IMR-90 (cell line): ENCODE measurements at regions not wholly inside any gene's neighbourhood (a gene's known extent, or its start where the extent isn't known, plus 50 kb on each side); places are given as distances from the start of the nearest gene placed in this dataset.

Experiments
- ATAC-seq: fragments of 200-7000 bp; cut with Tn5 transposase; 2 replicates; pipeline ENCODE4 v1.9.1; 2020; ENCODE audit warnings: low read depth, mild to moderate bottlenecking, moderate library complexity
- BruUV-seq: library from RNA; stranded (reverse); fragments of 400-500 nt; replicated peaks from 2 replicates; lab custom pipeline; 2021; lab: Mats Ljungman, UMichigan
- CTCF ChIA-PET: fragments of 300-600 bp; formaldehyde crosslinking; extraction: SDS; loops from one replicate; lab custom pipeline; 2021; ENCODE audit warnings: antibody characterized with exemption; lab: Yijun Ruan, JAX
- POLR2A ChIA-PET: fragments of 300-600 bp; sonication (Branson Sonifier 250); formaldehyde crosslinking; loops from one replicate; lab custom pipeline; 2022; ENCODE audit warnings: antibody characterized with exemption; ENCODE audit not compliant: unreplicated experiment; lab: Charles Lee
- DNase-seq: peaks from one replicate; pipeline ENCODE4 v3.0.0; 2013
- H2AFZ ChIP-seq: replicated peaks from 2 replicates; pipeline ENCODE3; 2013; ENCODE audit warnings: low read length, mild to moderate bottlenecking; ENCODE audit not compliant: poor library complexity
- H2AK5ac ChIP-seq: 2 replicates; pipeline ENCODE4 v1.6.1; 2013; ENCODE audit warnings: low read depth, low read length, inconsistent platforms
- H2AK9ac ChIP-seq: replicated peaks from 2 replicates; pipeline ENCODE3; 2013; ENCODE audit warnings: mild to moderate bottlenecking, low read depth, low read length, moderate library complexity; ENCODE audit not compliant: poor library complexity
- H2BK120ac ChIP-seq: 2 replicates; pipeline ENCODE4 v1.6.1; 2013; ENCODE audit warnings: low read depth, low read length, inconsistent platforms
- H2BK15ac ChIP-seq: 3 replicates; pipeline ENCODE4 v1.6.1; 2013; ENCODE audit warnings: low read depth, low read length, inconsistent platforms
- H2BK20ac ChIP-seq: 2 replicates; pipeline ENCODE4 v1.6.1; 2013; ENCODE audit warnings: low read depth, mild to moderate bottlenecking, inconsistent platforms, low read length, moderate library complexity
- H2BK5ac ChIP-seq: 2 replicates; pipeline ENCODE4 v1.6.1; 2013; ENCODE audit warnings: mild to moderate bottlenecking, low read depth, low read length, inconsistent platforms; ENCODE audit not compliant: poor library complexity, severe bottlenecking
- H3K14ac ChIP-seq: replicated peaks from 2 replicates; pipeline ENCODE4 v1.6.1; 2013; ENCODE audit warnings: low read depth, low read length, inconsistent platforms
- H3K18ac ChIP-seq: 2 replicates; pipeline ENCODE4 v1.6.1; 2013; ENCODE audit warnings: low read depth, low read length, control low read depth
- H3K23ac ChIP-seq: 2 replicates; pipeline ENCODE4 v1.6.1; 2013; ENCODE audit warnings: low read depth, low read length, inconsistent platforms
- H3K27ac ChIP-seq: 2 replicates; pipeline ENCODE4 v1.5.1; 2013; ENCODE audit warnings: mild to moderate bottlenecking, control low read depth, low read length; ENCODE audit not compliant: insufficient read depth
- H3K27me3 ChIP-seq: 2 replicates; pipeline ENCODE4 v1.6.1; 2013; ENCODE audit warnings: low read length; ENCODE audit not compliant: control insufficient read depth, insufficient read depth
- H3K36me3 ChIP-seq: 2 replicates; pipeline ENCODE4 v1.6.1; 2013; ENCODE audit warnings: low read length, mixed read lengths; ENCODE audit not compliant: control insufficient read depth, insufficient read depth
- H3K4ac ChIP-seq: 2 replicates; pipeline ENCODE4 v1.6.1; 2013; ENCODE audit warnings: low read depth, low read length, inconsistent platforms
- H3K4me1 ChIP-seq: 2 replicates; pipeline ENCODE4 v1.6.1; 2013; ENCODE audit warnings: low read length, mixed read lengths; ENCODE audit not compliant: control insufficient read depth, insufficient read depth
- H3K4me2 ChIP-seq: 2 replicates; pipeline ENCODE4 v1.6.1; 2013; ENCODE audit warnings: low read depth, mild to moderate bottlenecking, control low read depth, low read length, moderate library complexity
- H3K4me3 ChIP-seq: 2 replicates; pipeline ENCODE4 v1.5.1; 2013; ENCODE audit warnings: low read depth, mild to moderate bottlenecking, control low read depth, low read length, moderate library complexity; ENCODE audit not compliant: insufficient read depth
- H3K56ac ChIP-seq: 2 replicates; pipeline ENCODE4 v1.6.1; 2013; ENCODE audit warnings: low read length, inconsistent platforms; ENCODE audit not compliant: insufficient read depth; ENCODE audit errors: extremely low read depth
- H3K79me1 ChIP-seq, 2 experiments: 2 replicates each; pipeline ENCODE4 v1.6.1; 2013; ENCODE audit warnings: low read length in 2 of 2, inconsistent platforms in 1 of 2, low read depth in 1 of 2
- H3K9ac ChIP-seq: 2 replicates; pipeline ENCODE4 v1.6.1; 2013; ENCODE audit warnings: low read depth, low read length, control low read depth
- H3K9me1 ChIP-seq: 2 replicates; pipeline ENCODE4 v1.6.1; 2013; ENCODE audit warnings: low read length, inconsistent platforms; ENCODE audit not compliant: insufficient read depth
- H3K9me3 ChIP-seq: 2 replicates; pipeline ENCODE4 v1.6.1; 2013; ENCODE audit warnings: low read length; ENCODE audit not compliant: control insufficient read depth, insufficient read depth
- H4K20me1 ChIP-seq: 2 replicates; pipeline ENCODE4 v1.6.1; 2013; ENCODE audit warnings: low read length, inconsistent platforms; ENCODE audit not compliant: insufficient read depth
- H4K5ac ChIP-seq: 2 replicates; pipeline ENCODE4 v1.6.1; 2013; ENCODE audit warnings: mild to moderate bottlenecking, low read depth, low read length, control low read depth
- H4K8ac ChIP-seq, 2 experiments: 2 replicates each; pipeline ENCODE4 v1.6.1; 2013; ENCODE audit warnings: low read depth in 2 of 2, low read length in 2 of 2, control low read depth in 1 of 2, inconsistent platforms in 1 of 2
- H4K91ac ChIP-seq: 2 replicates; pipeline ENCODE4 v1.6.1; 2013; ENCODE audit warnings: low read depth, low read length, inconsistent platforms; ENCODE audit not compliant: insufficient read depth
- MXI1 ChIP-seq: IDR thresholded peaks from 2 replicates; pipeline ENCODE4 v1.6.1; 2012; ENCODE audit warnings: low read depth, mild to moderate bottlenecking, low read length, moderate library complexity, borderline replicate concordance
- RAD21 ChIP-seq: IDR thresholded peaks from 2 replicates; pipeline ENCODE4 v1.6.1; 2012; ENCODE audit warnings: low read length, improper control_type of control experiment
- WGBS, 2 experiments: methylation state at CpG; one replicate each; pipeline versions ENCODE4 v1.1.5 to v1.1.7; 2013; ENCODE audit warnings: missing lambda C conversion rate in 2 of 2; ENCODE audit not compliant: insufficient read length in 1 of 2; ENCODE audit errors: extremely low coverage in 2 of 2; 5-methylcytosine and 5-hydroxymethylcytosine counted together
- dilution Hi-C: fragments of 300-500 bp; cut with HindIII; formaldehyde crosslinking; loops from one replicate; pipeline ENCODE4 v1.14.3; 2018; ENCODE audit warnings: low sequenced_read_pairs; ENCODE audit not compliant: unreplicated experiment
- in situ Hi-C: fragments of 300-500 bp; cut with MboI; formaldehyde crosslinking; loops from 3 replicates; pipeline ENCODE4 v1.14.3; 2019; ENCODE audit warnings: low sequenced_read_pairs, inconsistent platforms, mixed read lengths
- intact Hi-C: fragments of 100-400 bp; cut with micrococcal nuclease; formaldehyde crosslinking; loops from 2 replicates; pipeline ENCODE4 v1.10.0; 2022

DNA sequence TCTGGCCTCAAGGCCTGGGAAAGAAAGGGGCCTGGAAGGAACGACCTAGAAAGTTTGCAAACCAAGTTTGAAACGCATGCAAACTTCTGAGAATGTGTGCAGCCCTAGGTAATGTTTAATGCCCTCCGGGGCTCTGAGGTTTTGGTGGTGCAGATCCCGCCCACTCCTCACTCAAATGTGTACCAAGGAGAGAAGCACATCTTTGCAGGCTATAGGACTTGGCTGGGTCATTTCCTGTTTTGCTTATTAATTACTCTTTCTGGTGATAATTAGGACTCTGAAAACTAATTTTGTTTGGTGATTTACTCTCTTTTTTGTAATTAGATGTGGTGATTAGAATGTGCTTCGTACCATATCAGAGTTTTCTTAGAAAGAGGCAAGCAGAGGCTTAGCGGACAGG lies 625.9 kb upstream of the CADM1 start:
- TF ChIP-seq MXI1: no peak
- no peak for TF ChIP-seq RAD21
- H3K9me1 ChIP-seq: no peaks in the 10 kb centered on the region
- no peak overlapping the region for H2BK20ac ChIP-seq
- intact Hi-C loops: no loop called here
- H3K27me3 ChIP-seq: no peaks in the 10 kb centered on the region
- no peak overlapping the region for H3K4me3 ChIP-seq
- H3K56ac ChIP-seq: no peak overlapping the region
- H4K8ac ChIP-seq: no peak overlapping the region
- no peak overlapping the region for H3K18ac ChIP-seq
- H3K4ac ChIP-seq: no peak overlapping the region
- no peak overlapping the region for H3K23ac ChIP-seq
- H3K27ac ChIP-seq: no peak overlapping the region
- no peak overlapping the region for H2BK15ac ChIP-seq
- no peaks in the 10 kb centered on the region for H4K20me1 ChIP-seq
- no TSS peak for BruUV-seq
- in situ Hi-C loops: no loop called here
- H2AFZ ChIP-seq: no peak overlapping the region
- H2AK9ac ChIP-seq: no peak overlapping the region
- WGBS, 2 experiments: no CpG with 5 or more reads among the region's 6 CpGs
- DNase-seq: no peak
- H3K14ac ChIP-seq: no peak overlapping the region
- ChIA-PET CTCF (no interaction called here), POLR2A (no interaction called here)
- H3K4me1 ChIP-seq: no peaks in the 10 kb centered on the region
- no peak overlapping the region for H4K91ac ChIP-seq
- no peak for ATAC-seq
- H3K9ac ChIP-seq: no peak overlapping the region
- dilution Hi-C loops: no loop called here
- no peak overlapping the region for H2AK5ac ChIP-seq
- no peaks in the 10 kb centered on the region for H3K9me3 ChIP-seq
- H3K36me3 ChIP-seq: no peaks in the 10 kb centered on the region
- H2BK120ac ChIP-seq: no peak overlapping the region
- no peak overlapping the region for H3K4me2 ChIP-seq
- H3K79me1 ChIP-seq: no peaks in the 10 kb centered on the region
- H2BK5ac ChIP-seq: no peak overlapping the region
- H4K5ac ChIP-seq: no peak overlapping the region
